Ecto neural progenitor cell (in vitro differentiated cells): ENCODE measurements at regions not wholly inside any gene's neighbourhood (a gene's known extent, or its start where the extent isn't known, plus 50 kb on each side); places are given as distances from the start of the nearest gene placed in this dataset.
"Not testable (repeated sequence)": the region's sequence is repeated elsewhere in the genome, so short reads cannot be mapped to it uniquely, and the experiment has no call there.

ENCODE experiments used
- DNase-seq: peaks from one replicate; pipeline ENCODE4 v3.0.0-alpha.2; 2018; ENCODE audit warnings: low spot score

GRCh38 chr5:56732121-56732520 is 83.2 kb upstream of the MAP3K1 start:
- no peak for DNase-seq

- DNase-seq = not testable (repeated sequence)
Observed at GRCh38 chr5:56731473-56731872, 83.9 kb upstream of the MAP3K1 start.

- no peak for DNase-seq
Observed at GRCh38 chr5:56729488-56729887, 85.9 kb upstream of the MAP3K1 start.

- no peak for DNase-seq
Observed at GRCh38 chr5:56725711-56726411, 89.5 kb upstream of the MAP3K1 start.

- not testable (repeated sequence) for DNase-seq
Observed at GRCh38 chr5:56724857-56725256, 90.5 kb upstream of the MAP3K1 start.

GRCh38 chr5:56722317-56722716 is 93.0 kb upstream of the MAP3K1 start:
- DNase-seq = no peak

- DNase-seq = no peak
Observed at GRCh38 chr5:56717253-56717987, 97.9 kb upstream of the MAP3K1 start.

- no peak for DNase-seq
Observed at GRCh38 chr5:56715986-56716385, 99.4 kb upstream of the MAP3K1 start.

GRCh38 chr5:56712895-56713591 is 102.3 kb upstream of the MAP3K1 start:
- DNase-seq = no peak

- DNase-seq = no peak
Observed at GRCh38 chr5:56710826-56711590, 104.3 kb upstream of the MAP3K1 start.

GRCh38 chr5:56706504-56706903 is 108.8 kb upstream of the MAP3K1 start:
- DNase-seq = no peak

GRCh38 chr5:56705217-56705616 is 110.1 kb upstream of the MAP3K1 start:
- DNase-seq = no peak

GRCh38 chr5:56703952-56704351 is 111.4 kb upstream of the MAP3K1 start:
- DNase-seq = no peak

- no peak for DNase-seq
Observed at GRCh38 chr5:56700711-56701110, 114.6 kb upstream of the MAP3K1 start.

- no peak for DNase-seq
Observed at GRCh38 chr5:56699538-56699937, 115.8 kb upstream of the MAP3K1 start.

GRCh38 chr5:56698463-56699381 is 116.6 kb upstream of the MAP3K1 start:
- no peak for DNase-seq

GRCh38 chr5:56696900-56697299 is 118.4 kb upstream of the MAP3K1 start:
- no peak for DNase-seq

GRCh38 chr5:56693220-56693579 is 122.1 kb upstream of the MAP3K1 start:
- DNase-seq = no peak

GRCh38 chr5:56692359-56693219 is 122.8 kb upstream of the MAP3K1 start:
- DNase-seq = no peak

- DNase-seq = no peak
Observed at GRCh38 chr5:56688402-56688801, 126.9 kb upstream of the MAP3K1 start.
